ENCODE measurements at regions not wholly inside any gene's neighbourhood (a gene's known extent, or its start where the extent isn't known, plus 50 kb on each side); places are given as distances from the start of the nearest gene placed in this dataset.

DNA sequence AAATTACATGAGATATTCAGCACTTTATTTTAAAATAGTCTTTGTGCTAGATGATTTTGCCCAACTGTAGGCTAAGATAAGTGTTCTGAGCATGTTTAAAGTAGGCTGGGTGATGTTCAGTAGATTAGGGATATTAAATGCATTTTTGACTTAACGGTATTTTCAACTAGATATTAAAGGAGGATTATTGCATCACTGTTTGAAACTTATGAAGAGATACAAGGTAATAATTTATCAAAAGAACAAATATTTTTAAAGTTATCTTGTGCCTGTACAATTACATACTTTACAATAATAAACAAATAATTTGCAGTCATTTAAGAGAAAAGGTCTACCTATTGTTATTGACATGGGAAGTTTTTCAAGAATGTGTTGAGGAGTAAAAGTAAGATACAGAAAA, 368.6 kb upstream of the DCN start:
- TF ChIP-seq CTCF (IDR thresholded peaks at IDR 0.05; ENCODE audit: insufficient read depth, low read depth, low read length) = no peak
- no peak for TF ChIP-seq EZH2 (IDR thresholded peaks at IDR 0.05; ENCODE audit: insufficient read depth, low read length)
